GM20000 (cell line): ENCODE measurements at regions not wholly inside any gene's neighbourhood (a gene's known extent, or its start where the extent isn't known, plus 50 kb on each side); places are given as distances from the start of the nearest gene placed in this dataset.

Experiments
- DNase-seq: peaks from one replicate; pipeline ENCODE4 v3.0.0; 2012; ENCODE audit warnings: low spot score
- TF ChIP-seq, protein P1 (sequence below): IDR thresholded peaks from 2 replicates; pipeline ENCODE4 v1.5.1; 2012; ENCODE audit warnings: mild to moderate bottlenecking, control low read depth; ENCODE audit errors: extremely low read depth, missing control alignments

DNA sequence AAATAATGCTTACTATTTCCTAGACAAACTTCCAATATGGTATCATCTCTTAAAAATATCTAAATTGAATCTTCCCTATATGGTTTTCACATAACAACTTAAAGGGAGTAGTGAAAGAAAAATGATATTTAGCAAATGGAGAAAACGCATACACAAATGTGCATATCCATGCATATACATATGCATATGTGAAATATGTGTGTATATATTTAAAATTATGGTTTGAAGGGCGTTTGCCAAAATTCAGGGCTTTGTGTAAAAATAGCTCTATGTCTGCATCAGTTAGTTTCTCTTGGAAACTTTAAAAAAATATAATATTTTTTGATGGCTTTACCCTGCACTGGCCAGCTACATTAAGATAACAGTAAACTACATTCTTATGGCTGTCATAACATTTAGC lies 986.7 kb downstream of the BCL11A start:
- no peak for DNase-seq
- TF ChIP-seq, protein P1, sequence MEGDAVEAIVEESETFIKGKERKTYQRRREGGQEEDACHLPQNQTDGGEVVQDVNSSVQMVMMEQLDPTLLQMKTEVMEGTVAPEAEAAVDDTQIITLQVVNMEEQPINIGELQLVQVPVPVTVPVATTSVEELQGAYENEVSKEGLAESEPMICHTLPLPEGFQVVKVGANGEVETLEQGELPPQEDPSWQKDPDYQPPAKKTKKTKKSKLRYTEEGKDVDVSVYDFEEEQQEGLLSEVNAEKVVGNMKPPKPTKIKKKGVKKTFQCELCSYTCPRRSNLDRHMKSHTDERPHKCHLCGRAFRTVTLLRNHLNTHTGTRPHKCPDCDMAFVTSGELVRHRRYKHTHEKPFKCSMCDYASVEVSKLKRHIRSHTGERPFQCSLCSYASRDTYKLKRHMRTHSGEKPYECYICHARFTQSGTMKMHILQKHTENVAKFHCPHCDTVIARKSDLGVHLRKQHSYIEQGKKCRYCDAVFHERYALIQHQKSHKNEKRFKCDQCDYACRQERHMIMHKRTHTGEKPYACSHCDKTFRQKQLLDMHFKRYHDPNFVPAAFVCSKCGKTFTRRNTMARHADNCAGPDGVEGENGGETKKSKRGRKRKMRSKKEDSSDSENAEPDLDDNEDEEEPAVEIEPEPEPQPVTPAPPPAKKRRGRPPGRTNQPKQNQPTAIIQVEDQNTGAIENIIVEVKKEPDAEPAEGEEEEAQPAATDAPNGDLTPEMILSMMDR: no peak

DNA sequence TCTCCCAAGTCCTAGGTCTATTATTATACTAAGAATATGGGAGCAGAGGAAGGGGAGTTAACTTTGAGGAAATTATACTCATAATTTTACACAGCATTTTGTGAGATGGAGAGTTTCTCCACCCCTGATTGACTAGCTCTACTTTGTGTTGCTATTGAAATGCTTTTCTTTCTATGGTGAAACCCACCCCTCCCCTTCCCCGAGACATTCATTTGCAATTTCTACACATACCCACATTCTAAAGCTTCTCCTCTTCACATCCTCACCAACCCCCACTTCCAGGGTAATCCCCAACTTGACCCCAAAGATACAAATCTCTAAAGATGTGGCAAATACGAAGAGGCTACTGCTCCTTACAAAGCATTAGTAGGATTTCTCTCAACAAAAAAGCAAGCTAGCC lies 992.2 kb downstream of the BCL11A start:
- no peak for DNase-seq
- TF ChIP-seq, protein P1: no peak

DNA sequence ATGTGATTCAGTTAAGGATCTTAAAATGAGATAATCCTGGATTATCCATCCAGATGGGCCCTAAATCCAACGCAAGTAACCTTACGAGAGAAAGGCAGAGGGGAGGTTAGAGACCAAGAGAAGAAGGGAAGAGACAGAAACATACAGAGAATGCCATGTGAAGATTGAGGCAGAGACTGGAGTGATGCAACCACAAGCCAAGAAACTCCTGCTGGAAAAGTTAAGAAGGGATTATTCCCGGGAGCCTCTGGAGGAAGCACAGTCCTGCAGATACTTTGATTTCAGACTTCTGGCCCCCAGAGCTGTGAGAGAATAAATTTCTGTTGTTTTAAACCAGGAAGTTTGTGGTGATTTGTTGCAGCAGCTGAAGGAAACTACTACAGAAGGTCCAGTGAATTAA lies 992.7 kb downstream of the BCL11A start:
- DNase-seq: no peak
- TF ChIP-seq, protein P1: no peak

DNA sequence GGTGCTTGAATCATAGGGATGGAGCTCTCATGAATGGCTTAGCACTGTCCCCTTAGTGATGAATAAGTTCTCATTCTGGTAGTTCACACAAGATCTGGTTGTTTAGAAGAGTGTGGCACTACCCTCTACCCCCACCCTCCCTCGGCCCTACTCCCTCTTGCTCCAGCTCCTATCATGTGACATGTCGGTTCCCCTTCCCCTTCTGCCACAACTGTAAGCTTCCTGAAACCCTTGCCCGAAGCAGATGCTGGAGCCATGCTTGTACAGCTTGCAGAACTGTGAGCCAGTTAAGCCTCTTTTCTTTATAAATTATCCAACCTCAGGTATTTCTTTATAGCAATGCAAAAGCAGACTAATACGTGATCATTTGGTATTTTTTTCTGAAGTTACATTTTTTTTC lies 1012.6 kb downstream of the BCL11A start:
- DNase-seq: no peak
- TF ChIP-seq, protein P1: no peak

DNA sequence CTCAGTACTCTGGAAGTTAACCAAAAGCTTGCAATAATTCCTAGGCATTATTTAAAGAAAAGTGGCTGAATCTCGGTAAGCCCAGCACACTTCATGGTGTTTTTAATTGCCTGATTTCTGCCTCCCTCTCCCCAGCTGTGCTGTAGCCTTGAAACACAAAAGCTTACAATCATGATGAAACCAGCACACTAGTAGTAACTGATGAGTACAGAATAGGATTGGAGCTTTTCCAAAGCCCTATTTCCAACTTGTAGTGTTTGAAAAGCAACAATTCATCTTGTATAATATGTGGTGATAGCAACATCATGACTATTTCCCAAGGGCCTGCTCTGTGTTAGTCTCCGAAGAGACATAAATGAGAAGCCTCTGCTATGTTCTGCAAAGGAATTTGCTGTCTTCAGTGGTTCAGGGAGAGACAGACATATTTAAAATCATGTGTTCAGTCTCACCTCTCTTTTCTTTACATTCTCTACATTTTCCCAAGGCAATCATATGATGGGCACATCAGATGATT lies 1015.0 kb downstream of the BCL11A start:
- no peak for DNase-seq
- TF ChIP-seq, protein P1: no peak

DNA sequence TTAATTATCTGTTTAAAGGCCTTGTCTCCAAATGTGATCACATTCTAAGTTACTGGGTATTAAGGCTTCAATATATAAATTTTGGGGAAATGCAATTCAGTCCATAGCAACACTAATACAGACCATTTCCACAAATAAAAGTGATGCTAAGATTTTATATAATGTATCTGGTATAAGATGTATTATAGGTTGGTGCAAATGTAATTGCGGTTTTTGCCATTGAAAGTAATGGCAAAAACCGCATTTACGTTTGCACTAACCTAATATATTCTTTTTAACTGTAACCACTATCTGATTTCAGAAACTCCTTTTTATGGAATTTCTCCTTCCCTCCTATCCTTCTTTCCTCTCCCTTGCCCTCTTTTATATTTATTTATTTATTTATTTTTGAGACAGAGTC lies 1020.6 kb downstream of the BCL11A start:
- TF ChIP-seq, protein P1: no peak
- DNase-seq: no peak

DNA sequence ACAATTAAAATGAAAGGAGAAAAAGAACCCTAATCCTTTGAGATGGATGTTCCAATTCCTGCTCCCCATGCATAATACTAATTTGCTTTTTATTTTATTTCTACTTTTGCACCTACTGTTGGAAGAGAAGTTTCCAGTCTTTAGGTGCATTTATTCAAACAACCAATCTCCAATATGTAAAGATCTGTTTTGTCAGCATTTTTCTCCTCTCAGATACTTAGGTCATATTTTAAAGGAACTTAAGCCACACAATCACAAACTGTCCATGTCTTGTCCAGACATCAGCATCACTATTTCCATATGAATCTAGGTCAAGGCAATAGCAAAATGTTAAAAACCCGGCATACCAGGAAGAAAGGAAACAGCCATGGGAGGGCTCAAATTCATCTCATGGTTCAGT lies 1023.2 kb downstream of the BCL11A start:
- TF ChIP-seq, protein P1: no peak
- DNase-seq: no peak
